H9 (cell line): ENCODE measurements at regions not wholly inside any gene's neighbourhood (a gene's known extent, or its start where the extent isn't known, plus 50 kb on each side); places are given as distances from the start of the nearest gene placed in this dataset.

Source experiments
- DNase-seq: peaks from one replicate; pipeline ENCODE4 v3.0.0-alpha.2; 2017
- H2AFZ ChIP-seq: one replicate; pipeline ENCODE4 v1.6.1; 2013; ENCODE audit warnings: mild to moderate bottlenecking, low read length, control low read depth, moderate library complexity
- H2AK5ac ChIP-seq: 2 replicates; pipeline ENCODE4 v1.6.1; 2013; ENCODE audit warnings: low read length, control low read depth, mixed read lengths; ENCODE audit not compliant: insufficient read length
- H2BK120ac ChIP-seq: one replicate; pipeline ENCODE4 v1.6.1; 2013; ENCODE audit warnings: low read depth, mild to moderate bottlenecking, low read length, control low read depth, inconsistent platforms; ENCODE audit not compliant: poor library complexity, severe bottlenecking
- H2BK12ac ChIP-seq: 2 replicates; pipeline ENCODE4 v1.6.1; 2013; ENCODE audit warnings: low read length, control low read depth, mixed read lengths, low read depth; ENCODE audit not compliant: insufficient read length
- H2BK15ac ChIP-seq: 2 replicates; pipeline ENCODE4 v1.6.1; 2013; ENCODE audit warnings: low read depth, low read length, control low read depth
- H2BK20ac ChIP-seq: one replicate; pipeline ENCODE4 v1.6.1; 2013; ENCODE audit warnings: low read depth, mild to moderate bottlenecking, low read length, control low read depth, inconsistent platforms; ENCODE audit not compliant: poor library complexity, severe bottlenecking
- H2BK5ac ChIP-seq: 2 replicates; pipeline ENCODE4 v1.6.1; 2013; ENCODE audit warnings: low read length, control low read depth, mixed read lengths; ENCODE audit not compliant: insufficient read length
- H3K14ac ChIP-seq: 2 replicates; pipeline ENCODE4 v1.6.1; 2013; ENCODE audit warnings: low read length, control low read depth; ENCODE audit not compliant: insufficient read depth
- H3K18ac ChIP-seq: 2 replicates; pipeline ENCODE4 v1.6.1; 2013; ENCODE audit warnings: low read depth, mild to moderate bottlenecking, mixed read lengths, low read length, control low read depth; ENCODE audit not compliant: insufficient read length
- H3K23ac ChIP-seq: 2 replicates; pipeline ENCODE4 v1.6.1; 2013; ENCODE audit warnings: low read length, control low read depth, mixed read lengths, low read depth; ENCODE audit not compliant: insufficient read length
- H3K23me2 ChIP-seq: 2 replicates; pipeline ENCODE4 v1.6.1; 2013; ENCODE audit warnings: low read depth, mild to moderate bottlenecking, mixed read lengths, low read length, control low read depth; ENCODE audit not compliant: insufficient read length, poor library complexity, severe bottlenecking
- H3K27ac ChIP-seq: 2 replicates; pipeline ENCODE4 v1.5.1; 2013; ENCODE audit warnings: low read length, control low read depth, mixed read lengths, low read depth; ENCODE audit not compliant: insufficient read length
- H3K27me3 ChIP-seq: 2 replicates; pipeline ENCODE4 v1.6.1; 2013; ENCODE audit warnings: low read length, control low read depth, inconsistent platforms; ENCODE audit not compliant: insufficient read depth
- H3K4ac ChIP-seq: 2 replicates; pipeline ENCODE4 v1.6.1; 2013; ENCODE audit warnings: low read depth, mild to moderate bottlenecking, control low read depth, inconsistent platforms, low read length, moderate library complexity
- H3K4me1 ChIP-seq: 2 replicates; pipeline ENCODE4 v1.6.1; 2013; ENCODE audit warnings: low read length, control low read depth, inconsistent platforms; ENCODE audit not compliant: insufficient read depth
- H3K4me2 ChIP-seq: 2 replicates; pipeline ENCODE4 v1.6.1; 2013; ENCODE audit warnings: low read length, control low read depth, mixed read lengths; ENCODE audit not compliant: insufficient read length, insufficient read depth
- H3K56ac ChIP-seq: 2 replicates; pipeline ENCODE4 v1.6.1; 2013; ENCODE audit warnings: low read depth, mild to moderate bottlenecking, mixed read lengths, low read length, control low read depth; ENCODE audit not compliant: insufficient read length
- H3K79me1 ChIP-seq: 2 replicates; pipeline ENCODE4 v1.6.1; 2013; ENCODE audit warnings: low read depth, mild to moderate bottlenecking, moderate library complexity, low read length, control low read depth, inconsistent platforms; ENCODE audit not compliant: insufficient read depth, poor library complexity, severe bottlenecking
- H3K79me2 ChIP-seq: 2 replicates; pipeline ENCODE4 v1.6.1; 2013; ENCODE audit warnings: low read length, control low read depth, inconsistent platforms; ENCODE audit not compliant: insufficient read depth
- H3K9ac ChIP-seq: 2 replicates; pipeline ENCODE4 v1.6.1; 2013; ENCODE audit warnings: low read length, control low read depth, mixed read lengths; ENCODE audit not compliant: insufficient read length; ENCODE audit errors: extremely low read depth
- H3K9me3 ChIP-seq: one replicate; pipeline ENCODE4 v1.6.1; 2013; ENCODE audit warnings: low read depth, low read length, inconsistent platforms; ENCODE audit not compliant: control insufficient read depth
- H3T11ph ChIP-seq: one replicate; pipeline ENCODE4 v1.6.1; 2013; ENCODE audit warnings: mild to moderate bottlenecking, low read length, control low read depth, inconsistent platforms
- H4K20me1 ChIP-seq: one replicate; pipeline ENCODE4 v1.6.1; 2013; ENCODE audit not compliant: control insufficient read depth, insufficient read length, insufficient read depth
- H4K5ac ChIP-seq: 2 replicates; pipeline ENCODE4 v1.6.1; 2013; ENCODE audit warnings: low read depth, mild to moderate bottlenecking, mixed read lengths, low read length, control low read depth; ENCODE audit not compliant: insufficient read length
- H4K8ac ChIP-seq: replicated peaks from 2 replicates; pipeline ENCODE4 v1.6.1; 2013; ENCODE audit warnings: low read length, control low read depth, mixed read lengths, low read depth; ENCODE audit not compliant: insufficient read length
- H4K91ac ChIP-seq: 2 replicates; pipeline ENCODE4 v1.6.1; 2013; ENCODE audit warnings: low read depth, mild to moderate bottlenecking, moderate library complexity, mixed read lengths, low read length, control low read depth; ENCODE audit not compliant: insufficient read length
- H3K27ac Mint-ChIP-seq, 3 experiments: 2 replicates in 2 of 3; 3 replicates in 1 of 3; pipeline ENCODE4 v1.8.0; 2020 to 2021; ENCODE audit warnings: mixed read lengths in 3 of 3, mild to moderate bottlenecking in 1 of 3, moderate library complexity in 1 of 3
- H3K27me3 Mint-ChIP-seq: 2 replicates; pipeline ENCODE4 v1.8.0; 2021; ENCODE audit warnings: low read depth, mild to moderate bottlenecking, moderate library complexity, mixed read lengths
- H3K36me3 Mint-ChIP-seq, 3 experiments: 2 replicates in 2 of 3; 3 replicates in 1 of 3; pipeline ENCODE4 v1.8.0; 2020 to 2021; ENCODE audit warnings: low read depth in 3 of 3, mixed read lengths in 3 of 3; ENCODE audit not compliant: insufficient read depth in 1 of 3
- H3K4me1 Mint-ChIP-seq, 2 experiments: 2 replicates each; pipeline ENCODE4 v1.8.0; 2020; ENCODE audit warnings: mixed read lengths in 2 of 2
- H3K4me3 Mint-ChIP-seq, 2 experiments: 2 replicates in 1 of 2; 3 replicates in 1 of 2; pipeline ENCODE4 v1.8.0; 2020 to 2021; ENCODE audit warnings: mild to moderate bottlenecking in 2 of 2, mixed read lengths in 2 of 2, moderate library complexity in 1 of 2
- H3K9me3 Mint-ChIP-seq, 2 experiments: 2 replicates in 1 of 2; 3 replicates in 1 of 2; pipeline ENCODE4 v1.8.0; 2020; ENCODE audit warnings: mild to moderate bottlenecking in 2 of 2, mixed read lengths in 2 of 2, moderate library complexity in 1 of 2
- CTCF ChIP-seq: fragments of 200-600 bp; sonication (generic); conservative IDR thresholded peaks from 3 replicates; pipeline ENCODE4 v1.8.0; 2021; ENCODE audit warnings: antibody characterized with exemption, mild to moderate bottlenecking
- WGBS: extraction: QIAGEN DNeasy Blood & Tissue Kit; methylation state at CpG from one replicate; pipeline ENCODE4 v1.1.7; 2013; ENCODE audit warnings: missing lambda C conversion rate, low lambda C conversion rate, mixed read lengths; ENCODE audit not compliant: insufficient read length; ENCODE audit errors: extremely low coverage; 5-methylcytosine and 5-hydroxymethylcytosine counted together

- Histone ChIP-seq H4K20me1 (no peaks in the 10 kb centered on the region), H3T11ph (no peak overlapping the region)
These were observed 486.5 kb downstream of the GRXCR1 start for GRCh38 chr4:43379016-43379415.

More at GRCh38 chr4:43379016-43379415, 486.5 kb downstream of the GRXCR1 start:
- Mint-ChIP-seq H3K36me3 (no peaks in the 10 kb centered on the region; a peak in 1 of 7 replicates), H3K4me3 (no peak overlapping the region), H3K27ac (no peak overlapping the region), H3K27me3 (no peaks in the 10 kb centered on the region), H3K9me3 (0 out of 5 replicates have a peak, but pooled peaks cover 0 to 3% of the 10 kb centered on the region in 2 experiments), H3K4me1 (peaks cover 10% of the 10 kb centered on the region in 2 experiments)
- H2AK5ac ChIP-seq: no peak overlapping the region
- no peak overlapping the region for H4K8ac ChIP-seq
- H2BK120ac ChIP-seq: no peak overlapping the region
- no peak overlapping the region for H2AFZ ChIP-seq
- H4K91ac ChIP-seq: no peak overlapping the region
- H3K9me3 ChIP-seq: no peaks in the 10 kb centered on the region
- no peaks in the 10 kb centered on the region for H3K23me2 ChIP-seq
- H4K5ac ChIP-seq: no peak overlapping the region
- H2BK20ac ChIP-seq: no peak overlapping the region
- no peak overlapping the region for H3K56ac ChIP-seq
- no peak overlapping the region for H3K14ac ChIP-seq
- H2BK5ac ChIP-seq: no peak overlapping the region
- WGBS: no CpG with 5 or more reads among the region's 1 CpG
- H3K9ac ChIP-seq: no peak overlapping the region
- no peaks in the 10 kb centered on the region for H3K79me2 ChIP-seq
- H3K18ac ChIP-seq: no peak overlapping the region
- DNase-seq: no peak
- H3K27me3 ChIP-seq: no peaks in the 10 kb centered on the region
- TF ChIP-seq CTCF: no peak
- H3K79me1 ChIP-seq: no peaks in the 10 kb centered on the region
- no peak overlapping the region for H3K4me2 ChIP-seq
- no peak overlapping the region for H3K4ac ChIP-seq
- H3K27ac ChIP-seq: no peak overlapping the region
- no peak overlapping the region for H3K23ac ChIP-seq
- peaks cover 2% of the 10 kb centered on the region; the same call in 1 of the 2 replicates for H3K4me1 ChIP-seq
- H2BK12ac ChIP-seq: no peak overlapping the region
- no peak overlapping the region for H2BK15ac ChIP-seq
